ENCODE measurements at regions not wholly inside any gene's neighbourhood (a gene's known extent, or its start where the extent isn't known, plus 50 kb on each side); places are given as distances from the start of the nearest gene placed in this dataset.

- WGBS: 74% methylated on average over 4 of the region's 4 CpGs
- no peaks in the 10 kb centered on the region for H3K9me3 ChIP-seq
- TF ChIP-seq CTCF (IDR thresholded peaks at IDR 0.05) (no peak), POLR2A (IDR thresholded peaks at IDR 0.05) (no peak), POLR2AphosphoS5 (IDR thresholded peaks at IDR 0.05) (no peak)
- no peak overlapping the region for H3K4me3 ChIP-seq
- no peak for DNase-seq (ENCODE audit: low spot score)
- H3K27me3 ChIP-seq (replicated peaks; ENCODE audit: insufficient read depth): no peaks in the 10 kb centered on the region
- H3K36me3 ChIP-seq: no peaks in the 10 kb centered on the region
- H3K27ac ChIP-seq: no peak overlapping the region
- intact Hi-C loops (cut with DNase I): no loop called here
- no peaks in the 10 kb centered on the region for H3K4me1 ChIP-seq (replicated peaks)
These were observed 131.4 kb upstream of the OTOS start for GRCh38 chr2:240271716-240272341.

- H3K27ac ChIP-seq: no peak overlapping the region
- WGBS: 71% methylated on average over 2 of the region's 2 CpGs
- H3K9me3 ChIP-seq: no peaks in the 10 kb centered on the region
- TF ChIP-seq POLR2A (IDR thresholded peaks at IDR 0.05) (no peak), CTCF (IDR thresholded peaks at IDR 0.05) (no peak)
- H3K36me3 ChIP-seq: no peaks in the 10 kb centered on the region
- intact Hi-C loops (cut with DNase I): no loop called here
- H3K27me3 ChIP-seq (replicated peaks; ENCODE audit: insufficient read depth): no peaks in the 10 kb centered on the region
- H3K4me1 ChIP-seq (replicated peaks): peaks cover 3% of the 10 kb centered on the region
- DNase-seq (ENCODE audit: low spot score): no peak
- H3K4me3 ChIP-seq: no peak overlapping the region
These were observed 134.9 kb upstream of the OTOS start for GRCh38 chr2:240275386-240275785.

- Histone ChIP-seq H3K4me3 (no peak overlapping the region), H3K27me3 (replicated peaks; ENCODE audit: insufficient read depth) (no peaks in the 10 kb centered on the region), H3K4me1 (replicated peaks) (peaks cover 3% of the 10 kb centered on the region), H3K9me3 (no peaks in the 10 kb centered on the region), H3K36me3 (no peaks in the 10 kb centered on the region), H3K27ac (no peak overlapping the region)
- TF ChIP-seq CTCF (IDR thresholded peaks at IDR 0.05): no peak
- TF ChIP-seq POLR2AphosphoS5 (IDR thresholded peaks at IDR 0.05): no peak
- no peak for TF ChIP-seq POLR2A (IDR thresholded peaks at IDR 0.05)
- DNase-seq (ENCODE audit: low spot score): no peak
- intact Hi-C loops (cut with DNase I): no loop called here
- WGBS: 57% methylated on average over 8 of the region's 8 CpGs
These were observed 136.8 kb upstream of the OTOS start for GRCh38 chr2:240277073-240277806.

GRCh38 chr2:240277807-240278522 is 137.5 kb upstream of the OTOS start:
- WGBS: 83% methylated on average over 3 of the region's 3 CpGs
- no peak overlapping the region for H3K27ac ChIP-seq
- H3K4me3 ChIP-seq: no peak overlapping the region
- TF ChIP-seq POLR2A (IDR thresholded peaks at IDR 0.05): no peak
- intact Hi-C loops (cut with DNase I): no loop called here
- H3K9me3 ChIP-seq: no peaks in the 10 kb centered on the region
- no peak for DNase-seq (ENCODE audit: low spot score)
- peaks cover 3% of the 10 kb centered on the region for H3K4me1 ChIP-seq (replicated peaks)
- no peaks in the 10 kb centered on the region for H3K27me3 ChIP-seq (replicated peaks; ENCODE audit: insufficient read depth)
- H3K36me3 ChIP-seq: no peaks in the 10 kb centered on the region

GRCh38 chr2:240278661-240279060 is 138.2 kb upstream of the OTOS start:
- no peaks in the 10 kb centered on the region for H3K27me3 ChIP-seq (replicated peaks; ENCODE audit: insufficient read depth)
- H3K36me3 ChIP-seq: no peaks in the 10 kb centered on the region
- DNase-seq (ENCODE audit: low spot score): no peak
- H3K27ac ChIP-seq: no peak overlapping the region
- TF ChIP-seq CTCF (IDR thresholded peaks at IDR 0.05) (no peak), POLR2A (IDR thresholded peaks at IDR 0.05) (no peak), POLR2AphosphoS5 (IDR thresholded peaks at IDR 0.05) (no peak)
- H3K9me3 ChIP-seq: no peaks in the 10 kb centered on the region
- no peak overlapping the region for H3K4me3 ChIP-seq
- peaks cover 3% of the 10 kb centered on the region for H3K4me1 ChIP-seq (replicated peaks)
- intact Hi-C loops (cut with DNase I): no loop called here
